ENCODE measurements at regions not wholly inside any gene's neighbourhood (a gene's known extent, or its start where the extent isn't known, plus 50 kb on each side); places are given as distances from the start of the nearest gene placed in this dataset.

- TF ChIP-seq ELK1 (IDR thresholded peaks at IDR 0.05; ENCODE audit: borderline replicate concordance, low read depth, low read length) (no peak), MAZ (IDR thresholded peaks at IDR 0.05; ENCODE audit: borderline replicate concordance, low read depth, low read length) (no peak), POLR2A (IDR thresholded peaks at IDR 0.05; ENCODE audit: low read depth, low read length) (no peak)
Observed at GRCh38 chr6:169164451-169164850, 89.2 kb downstream of the THBS2 start (continued).

- peak overlapping the region; percentile 93 for H2BK15ac ChIP-seq (ENCODE audit: low read depth, low read length)
- H3K4me2 ChIP-seq (ENCODE audit: low read depth, low read length): peak overlapping the region; percentile 19; the same call in 1 of the 2 replicates
- 100% methylated on average over 1 of the region's 4 CpGs; no CpG with 5 or more reads in 1 of the 2 experiments for WGBS, 2 experiments (ENCODE audit: extremely low coverage in 2 of 2, insufficient read length in 1 of 2)
- TF ChIP-seq USF2 (IDR thresholded peaks at IDR 0.05; ENCODE audit: low read depth, low read length) (no peak), SMC3 (IDR thresholded peaks at IDR 0.05; ENCODE audit: low read depth, low read length) (no peak), MAFK (IDR thresholded peaks at IDR 0.05; ENCODE audit: low read depth, low read length) (no peak), RFX5 (IDR thresholded peaks at IDR 0.05; ENCODE audit: low read depth, low read length) (no peak), MAZ (IDR thresholded peaks at IDR 0.05; ENCODE audit: borderline replicate concordance, low read depth, low read length) (no peak), RCOR1 (IDR thresholded peaks at IDR 0.05; ENCODE audit: insufficient replicate concordance, low read length) (no peak), MXI1 (IDR thresholded peaks at IDR 0.05; ENCODE audit: borderline replicate concordance, low read depth, low read length) (no peak), FOS (IDR thresholded peaks at IDR 0.05; ENCODE audit: low read depth, low read length) (no peak), POLR2A (IDR thresholded peaks at IDR 0.05; ENCODE audit: low read depth, low read length) (no peak), CTCF (conservative IDR thresholded peaks at IDR 0.05; ENCODE audit: low read depth, low read length) (no peak), CEBPB (IDR thresholded peaks at IDR 0.05; ENCODE audit: low read depth, low read length) (no peak), BHLHE40 (IDR thresholded peaks at IDR 0.05; ENCODE audit: low read depth, low read length) (no peak)
Observed at GRCh38 chr6:169163411-169163901, 90.2 kb downstream of the THBS2 start.

More at GRCh38 chr6:169163411-169163901, 90.2 kb downstream of the THBS2 start:
- Histone ChIP-seq H2BK20ac (ENCODE audit: low read depth, low read length) (peak overlapping the region; percentile 90), H3K9ac (ENCODE audit: low read depth, low read length) (no peak overlapping the region), H4K91ac (ENCODE audit: insufficient read depth, low read depth, low read length) (peak overlapping the region; percentile 99), H4K5ac (ENCODE audit: low read depth, low read length) (peak overlapping the region; percentile 81), H3K36me3 (ENCODE audit: control insufficient read depth, insufficient read depth, low read length) (no peaks in the 10 kb centered on the region), H2BK120ac (ENCODE audit: low read depth, low read length) (peak overlapping the region; percentile 97), H4K8ac (ENCODE audit: low read depth in 2 of 2, low read length in 2 of 2) (peak overlapping the region; percentile 82 to 94), H3K4me1 (ENCODE audit: control insufficient read depth, insufficient read depth, low read length) (peaks cover 47% of the 10 kb centered on the region), H3K18ac (ENCODE audit: low read depth, low read length) (peak overlapping the region; percentile 67), H3K79me1 (ENCODE audit: low read depth in 1 of 2, low read length in 2 of 2) (peaks cover 10 to 45% of the 10 kb centered on the region in 2 experiments), H2AK5ac (ENCODE audit: low read depth, low read length) (peak overlapping the region; percentile 96), H2AK9ac (replicated peaks; ENCODE audit: low read depth, low read length, poor library complexity) (peak overlapping the region; percentile 98), H3K23ac (ENCODE audit: low read depth, low read length) (peak overlapping the region; percentile 63; the same call in 1 of the 2 replicates), H2BK5ac (ENCODE audit: low read depth, low read length, poor library complexity, severe bottlenecking) (peak overlapping the region; percentile 99), H3K14ac (replicated peaks; ENCODE audit: low read depth, low read length) (peak overlapping the region; percentile 65), H3K9me1 (ENCODE audit: insufficient read depth, low read length) (peaks cover 18% of the 10 kb centered on the region), H3K56ac (ENCODE audit: extremely low read depth, insufficient read depth, low read length) (peak overlapping the region; percentile 41), H3K4me3 (ENCODE audit: insufficient read depth, low read depth, low read length) (no peak overlapping the region), H3K4ac (ENCODE audit: low read depth, low read length) (peak overlapping the region; percentile 97), H4K20me1 (ENCODE audit: insufficient read depth, low read length) (no peaks in the 10 kb centered on the region), H2AFZ (replicated peaks; ENCODE audit: low read length, poor library complexity) (peak overlapping the region; percentile 93), H3K9me3 (ENCODE audit: control insufficient read depth, insufficient read depth, low read length) (no peaks in the 10 kb centered on the region), H3K27me3 (ENCODE audit: control insufficient read depth, insufficient read depth, low read length) (no peaks in the 10 kb centered on the region), H3K27ac (ENCODE audit: insufficient read depth, low read length) (peak overlapping the region; percentile 88)
- dilution Hi-C loops (cut with HindIII; ENCODE audit: low sequenced_read_pairs, unreplicated experiment) (no loop called here), intact Hi-C loops (cut with micrococcal nuclease) (no loop called here), in situ Hi-C loops (cut with MboI; ENCODE audit: low sequenced_read_pairs) (no loop called here)
- no TSS peak for BruUV-seq (replicated peaks)
- POLR2A ChIA-PET (ENCODE audit: unreplicated experiment): no interaction called here
- peak; percentile 65 for DNase-seq
- no peak; the same call in 1 of the 2 replicates for ATAC-seq (ENCODE audit: low read depth)
- CTCF ChIA-PET: no interaction called here
